ENCODE measurements at regions not wholly inside any gene's neighbourhood (a gene's known extent, or its start where the extent isn't known, plus 50 kb on each side); places are given as distances from the start of the nearest gene placed in this dataset.

- TF ChIP-seq CTCF (IDR thresholded peaks at IDR 0.05; ENCODE audit: extremely low read depth in 1 of 2, insufficient read depth in 1 of 2, low read depth in 1 of 2, low read length in 2 of 2) (no peak), GATA2 (IDR thresholded peaks at IDR 0.05; ENCODE audit: insufficient read depth, insufficient read length, low read depth, low read length) (no peak), JUN (IDR thresholded peaks at IDR 0.05; ENCODE audit: borderline replicate concordance, insufficient read depth, insufficient read length, low read depth) (no peak), MYC (IDR thresholded peaks at IDR 0.05; ENCODE audit: low read depth, low read length) (no peak)
- ChIA-PET POLR2A (no interaction called here), CTCF (no interaction called here)
- Histone ChIP-seq H3K9me1 (replicated peaks; ENCODE audit: control insufficient read depth, extremely low read depth, insufficient read depth, low read length) (no peaks in the 10 kb centered on the region), H3K4me1 (ENCODE audit: control insufficient read depth, extremely low read depth, insufficient read depth, low read length) (no peaks in the 10 kb centered on the region), H3K4me3 (replicated peaks in 1 of 3; ENCODE audit: insufficient read depth in 1 of 3, low read depth in 1 of 3, low read length in 3 of 3) (no peak overlapping the region), H3K9me3 (replicated peaks; ENCODE audit: control insufficient read depth, insufficient read depth, low read length) (no peaks in the 10 kb centered on the region), H2AFZ (ENCODE audit: low read depth, low read length) (no peak overlapping the region), H3K27ac (ENCODE audit: insufficient read depth, low read depth, low read length) (no peak overlapping the region), H3K79me2 (ENCODE audit: control insufficient read depth, insufficient read depth, low read length) (no peaks in the 10 kb centered on the region), H3K9ac (replicated peaks; ENCODE audit: extremely low read depth, insufficient read depth, low read length) (no peak overlapping the region), H3K4me2 (ENCODE audit: insufficient read depth, low read length) (no peak overlapping the region), H3K36me3 (ENCODE audit: control insufficient read depth in 2 of 2, extremely low read depth in 1 of 2, insufficient read depth in 2 of 2, low read length in 2 of 2) (no peaks in the 10 kb centered on the region), H4K20me1 (replicated peaks; ENCODE audit: control insufficient read depth, extremely low read depth, insufficient read depth, low read length) (no peaks in the 10 kb centered on the region), H3K27me3 (ENCODE audit: control insufficient read depth in 2 of 2, insufficient read depth in 2 of 2, low read length in 2 of 2) (no peaks in the 10 kb centered on the region)
- dilution Hi-C loops (cut with MboI; ENCODE audit: extremely low pct_ligation_motif_present, low sequenced_read_pairs), result no loop called here
- no peak for DNase-seq (ENCODE audit: low read depth, low spot score)
- no TSS peak for BruUV-seq (replicated peaks)
- intact Hi-C loops (cut with micrococcal nuclease), result no loop called here
- no peak for FAIRE-seq
Observed at GRCh38 chr10:83764666-83765065, 374.6 kb upstream of the GHITM start.

- Histone ChIP-seq H2AFZ (ENCODE audit: low read depth, low read length) (no peak overlapping the region), H4K20me1 (replicated peaks; ENCODE audit: control insufficient read depth, extremely low read depth, insufficient read depth, low read length) (no peaks in the 10 kb centered on the region), H3K4me3 (replicated peaks in 1 of 3; ENCODE audit: insufficient read depth in 1 of 3, low read depth in 1 of 3, low read length in 3 of 3) (no peak overlapping the region), H3K27ac (ENCODE audit: insufficient read depth, low read depth, low read length) (no peak overlapping the region), H3K9me1 (replicated peaks; ENCODE audit: control insufficient read depth, extremely low read depth, insufficient read depth, low read length) (no peaks in the 10 kb centered on the region), H3K79me2 (ENCODE audit: control insufficient read depth, insufficient read depth, low read length) (no peaks in the 10 kb centered on the region), H3K4me2 (ENCODE audit: insufficient read depth, low read length) (no peak overlapping the region), H3K36me3 (ENCODE audit: control insufficient read depth in 2 of 2, extremely low read depth in 1 of 2, insufficient read depth in 2 of 2, low read length in 2 of 2) (no peaks in the 10 kb centered on the region), H3K9me3 (replicated peaks; ENCODE audit: control insufficient read depth, insufficient read depth, low read length) (no peaks in the 10 kb centered on the region), H3K27me3 (ENCODE audit: control insufficient read depth in 2 of 2, insufficient read depth in 2 of 2, low read length in 2 of 2) (no peaks in the 10 kb centered on the region), H3K4me1 (ENCODE audit: control insufficient read depth, extremely low read depth, insufficient read depth, low read length) (no peaks in the 10 kb centered on the region), H3K9ac (replicated peaks; ENCODE audit: extremely low read depth, insufficient read depth, low read length) (no peak overlapping the region)
- FAIRE-seq (no peak), DNase-seq (ENCODE audit: low read depth, low spot score) (no peak)
- CTCF ChIA-PET, result interaction anchor here (1.0 kb wide), 1 partner anchor 11 kb away, joined by 3 read pairs; no protein-coding TSS in a partner anchor
- TF ChIP-seq MYC (IDR thresholded peaks at IDR 0.05; ENCODE audit: low read depth, low read length) (no peak), POLR2A (IDR thresholded peaks at IDR 0.05; ENCODE audit: low read depth, low read length) (no peak), GATA2 (IDR thresholded peaks at IDR 0.05; ENCODE audit: insufficient read depth, insufficient read length, low read depth, low read length) (no peak), JUN (IDR thresholded peaks at IDR 0.05; ENCODE audit: borderline replicate concordance, insufficient read depth, insufficient read length, low read depth) (no peak), POLR2AphosphoS5 (IDR thresholded peaks at IDR 0.05; ENCODE audit: insufficient read depth, low read depth, low read length) (no peak)
- intact Hi-C loops (cut with micrococcal nuclease), result no loop called here
- BruUV-seq (replicated peaks), result no TSS peak
- dilution Hi-C loops (cut with MboI; ENCODE audit: extremely low pct_ligation_motif_present, low sequenced_read_pairs), result no loop called here
- POLR2A ChIA-PET, result no interaction called here
Observed at GRCh38 chr10:83765731-83766130, 373.6 kb upstream of the GHITM start.

Measured in endothelial cell of umbilical vein (primary cell).